A172 (cell line): ENCODE measurements at regions not wholly inside any gene's neighbourhood (a gene's known extent, or its start where the extent isn't known, plus 50 kb on each side); places are given as distances from the start of the nearest gene placed in this dataset.

Source experiments
- DNase-seq: peaks from one replicate; pipeline ENCODE4 v3.0.0-alpha.2; 2015; ENCODE audit warnings: low spot score

DNA sequence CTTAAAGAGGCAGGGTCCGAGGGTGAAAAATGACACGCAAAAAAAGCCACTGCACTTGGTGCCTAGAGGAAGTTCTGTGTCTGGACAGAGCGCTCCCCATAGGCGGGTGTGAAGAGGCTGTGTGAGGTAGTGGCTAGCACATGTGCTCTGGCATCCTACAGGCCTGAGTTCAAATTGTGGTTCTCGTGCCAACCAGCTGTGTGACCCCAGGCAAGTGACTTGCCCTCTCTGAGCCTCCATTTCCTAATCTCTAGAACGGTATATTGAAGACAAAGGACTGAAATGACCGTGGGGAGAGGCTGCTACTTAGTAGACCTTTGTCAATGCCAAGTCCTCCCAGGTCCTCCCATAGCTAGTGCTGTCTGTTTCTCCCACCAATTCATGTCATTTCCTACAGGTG, 79.1 kb upstream of the MYL10 start:
- no peak for DNase-seq

DNA sequence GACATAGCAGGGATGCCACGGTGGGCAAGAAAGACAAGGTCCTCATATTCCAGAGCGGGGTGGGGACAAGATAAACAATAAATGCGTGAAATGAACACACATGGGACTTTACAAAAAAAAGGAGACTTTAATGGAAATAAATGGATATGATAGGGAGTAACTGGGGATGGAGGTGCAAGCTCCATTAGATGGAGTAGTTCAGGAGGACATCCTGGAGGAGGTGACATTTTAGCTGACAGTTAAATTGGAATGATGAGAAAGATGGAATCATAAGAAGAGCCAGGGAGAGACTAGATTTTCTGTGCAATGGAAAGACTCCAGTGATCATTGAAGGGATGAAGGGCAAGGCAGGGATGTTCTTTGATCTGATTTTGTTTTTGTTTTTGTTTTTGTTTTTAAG, 83.6 kb upstream of the MYL10 start:
- DNase-seq, result no peak

DNA sequence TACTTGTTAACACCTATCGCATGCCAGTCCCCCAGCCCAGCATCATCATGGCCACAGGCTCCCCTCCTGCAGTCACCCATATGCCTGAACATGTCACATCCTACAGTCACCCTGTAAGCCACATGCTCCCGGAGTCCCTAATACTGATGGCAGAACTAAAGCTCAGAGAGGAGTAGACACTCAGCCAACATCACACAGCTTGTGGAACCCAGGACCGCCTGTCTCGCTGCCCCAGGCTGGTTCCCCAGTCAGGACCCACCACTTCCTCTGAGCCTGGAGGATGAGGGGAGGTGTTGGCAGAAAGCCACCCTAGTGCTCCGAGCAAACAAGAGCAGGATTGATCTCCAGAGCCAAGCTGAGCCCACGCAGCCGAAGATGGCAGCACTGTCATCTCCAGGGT, 85.0 kb upstream of the MYL10 start:
- no peak for DNase-seq

DNA sequence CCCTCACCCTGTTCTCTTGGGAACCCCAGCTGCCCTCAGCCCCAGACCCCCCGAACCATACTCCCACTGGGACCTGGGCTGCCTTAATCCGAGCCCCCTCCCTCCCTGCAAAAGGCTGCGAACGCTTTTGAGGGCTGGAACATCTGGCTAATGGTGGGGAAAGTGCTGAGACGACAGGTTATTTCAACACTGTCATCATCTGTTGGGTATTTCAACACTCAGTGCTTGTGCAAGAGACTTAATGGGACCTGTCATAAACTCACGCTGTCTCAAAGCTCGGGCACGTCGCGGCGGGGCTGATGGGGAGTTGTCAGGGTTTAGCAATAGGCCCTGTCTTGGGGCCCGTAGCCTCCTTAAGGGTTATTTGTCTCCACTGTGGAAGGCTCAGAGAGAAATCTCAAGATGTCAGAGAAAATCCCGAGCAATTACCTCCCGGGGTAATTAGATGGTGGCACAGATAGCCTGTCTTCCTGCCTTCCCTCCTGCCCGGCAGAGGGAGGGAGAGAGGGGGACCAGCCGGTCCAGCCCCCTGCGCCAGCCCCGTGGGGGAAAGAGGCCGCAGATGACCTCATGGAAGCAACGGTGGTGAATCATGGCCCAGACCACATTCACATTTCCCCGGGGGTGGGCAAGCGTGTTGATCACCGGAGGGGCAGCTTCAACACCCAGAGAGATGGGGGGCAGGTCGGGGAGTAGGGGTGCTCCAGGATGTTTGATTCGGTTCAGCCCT, 88.7 kb upstream of the MYL10 start:
- peak; percentile 91 for DNase-seq

DNA sequence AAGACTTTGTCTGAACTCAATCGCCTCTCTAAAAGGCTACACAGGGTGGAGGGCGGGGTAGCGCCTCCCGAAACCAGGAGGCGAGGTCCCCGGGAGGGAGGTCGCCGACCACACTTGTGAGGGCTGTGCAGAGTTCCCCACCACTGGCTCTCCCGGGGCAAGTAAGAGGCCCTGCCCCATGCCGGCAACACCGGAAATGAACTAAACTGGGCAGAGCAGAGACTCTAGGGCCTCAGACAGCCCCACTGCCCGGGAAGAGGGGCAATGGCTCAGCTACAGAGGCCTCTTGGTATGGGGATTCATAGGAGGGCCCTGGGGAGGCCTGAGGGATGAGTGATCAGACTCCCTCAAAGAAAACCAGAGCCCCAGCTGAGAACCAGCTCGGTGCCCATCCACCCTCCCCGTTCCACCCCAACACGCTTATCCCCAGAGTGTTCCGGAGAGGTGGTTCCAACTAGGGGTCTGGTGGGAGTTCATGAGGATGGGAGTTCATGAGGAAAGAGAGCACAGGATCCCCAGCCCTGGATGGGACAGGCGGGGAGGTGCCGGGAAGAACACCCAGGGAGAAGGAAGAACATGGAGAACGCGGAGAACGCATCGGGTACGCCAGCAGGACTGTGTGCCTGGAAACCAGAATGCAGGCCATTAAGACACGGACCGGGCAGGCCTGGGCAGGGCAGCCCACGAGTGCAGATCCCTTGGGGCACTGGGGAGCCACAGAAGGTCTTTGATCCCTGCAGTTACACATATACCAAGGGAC, 89.4 kb upstream of the MYL10 start:
- peak; percentile 67 for DNase-seq

DNA sequence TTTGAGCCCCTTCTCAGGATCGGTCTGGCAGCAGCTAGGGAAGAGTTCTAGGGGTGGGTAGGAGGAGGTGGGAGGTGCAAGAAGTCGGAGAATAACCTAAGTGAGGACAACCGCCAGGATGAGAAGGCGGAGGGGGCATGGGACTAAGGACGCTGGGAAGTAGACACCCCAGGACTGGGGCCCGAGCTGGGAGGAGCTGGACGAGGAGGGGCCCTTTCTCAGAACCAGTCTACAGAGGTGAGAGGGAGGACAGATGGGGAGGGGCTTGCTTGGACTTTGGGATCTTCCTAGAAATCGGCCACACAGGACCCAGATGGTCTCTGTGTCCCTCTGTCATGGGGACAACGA, 90.0 kb upstream of the MYL10 start:
- DNase-seq, result no peak

DNA sequence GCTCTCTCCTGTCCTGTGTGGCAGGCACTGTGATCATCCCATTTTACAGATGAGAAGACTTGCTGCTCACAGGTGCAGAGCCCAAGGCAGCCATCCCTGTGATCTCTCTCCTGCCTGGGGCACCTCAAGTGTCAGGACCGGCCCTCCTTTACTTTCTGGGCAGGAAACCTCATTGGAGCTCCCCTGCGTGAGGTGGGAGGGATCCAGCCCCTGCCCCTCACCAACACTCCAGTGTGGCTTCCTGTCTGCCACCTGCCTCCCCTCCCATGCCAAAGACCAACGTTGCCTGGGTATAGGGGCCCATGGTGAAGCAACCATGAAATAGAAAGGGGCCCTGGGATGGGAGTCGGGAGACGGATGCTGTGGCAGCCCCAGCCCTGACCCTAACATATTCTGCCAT, 91.2 kb upstream of the MYL10 start:
- no peak for DNase-seq

DNA sequence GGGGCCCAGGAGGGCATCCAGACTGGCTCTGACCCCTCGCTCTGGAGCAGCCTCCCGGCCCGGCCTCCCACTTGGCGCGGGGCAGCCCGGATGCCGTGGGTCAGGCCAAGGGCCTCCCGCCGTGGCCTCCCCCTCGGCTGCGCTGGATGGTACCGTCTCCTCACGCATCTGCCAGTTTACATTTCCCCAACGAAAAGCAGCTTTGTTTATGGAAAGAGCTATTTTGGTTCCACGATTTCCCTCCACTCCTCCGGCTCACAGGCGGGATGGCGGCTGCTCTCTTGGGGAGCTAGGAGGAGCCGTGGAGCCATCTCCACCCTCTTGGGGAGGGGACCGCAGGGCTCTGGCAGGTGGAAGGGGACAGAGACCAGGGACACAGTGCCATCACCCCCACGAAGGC, 93.2 kb upstream of the MYL10 start:
- no peak for DNase-seq

DNA sequence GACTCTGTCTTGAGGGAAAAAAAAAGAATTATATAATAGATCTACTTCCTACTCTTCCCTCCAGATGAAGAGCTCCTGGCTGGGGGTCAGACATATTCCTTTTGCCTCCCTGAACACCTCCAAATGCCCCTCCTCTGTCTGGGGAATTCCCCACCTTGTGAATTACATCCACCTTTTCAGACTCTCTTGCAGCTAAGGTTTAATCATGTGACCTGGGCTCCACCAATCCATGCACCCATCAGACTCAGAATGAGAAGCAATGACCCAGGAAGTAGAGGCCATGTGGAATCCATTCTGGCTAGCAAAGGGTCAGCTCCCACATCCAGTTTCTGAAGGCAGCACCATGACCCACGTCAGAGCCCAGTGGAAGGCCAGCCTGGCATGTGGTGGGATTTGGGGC, 93.6 kb upstream of the CUX1 start:
- no peak for DNase-seq

DNA sequence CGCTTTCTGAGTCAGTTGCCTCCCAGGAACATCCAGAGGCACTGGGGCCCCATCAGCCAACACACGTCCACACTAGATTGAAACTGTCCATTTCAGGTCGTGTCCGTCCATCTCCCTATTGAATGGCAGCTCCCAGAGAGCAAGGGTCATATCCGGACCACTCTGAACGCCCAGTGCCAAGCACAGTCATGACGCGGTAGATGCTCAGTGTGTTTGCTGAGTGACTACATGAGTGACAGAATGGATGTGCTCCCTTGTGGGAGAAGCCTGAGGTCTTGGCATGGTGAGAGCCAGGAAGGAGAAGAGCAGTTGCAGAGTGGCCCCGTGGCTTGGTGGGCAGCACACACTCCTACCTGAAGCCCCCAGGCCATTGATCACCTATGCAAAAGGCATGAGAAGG, 92.5 kb upstream of the CUX1 start:
- DNase-seq, result no peak

DNA sequence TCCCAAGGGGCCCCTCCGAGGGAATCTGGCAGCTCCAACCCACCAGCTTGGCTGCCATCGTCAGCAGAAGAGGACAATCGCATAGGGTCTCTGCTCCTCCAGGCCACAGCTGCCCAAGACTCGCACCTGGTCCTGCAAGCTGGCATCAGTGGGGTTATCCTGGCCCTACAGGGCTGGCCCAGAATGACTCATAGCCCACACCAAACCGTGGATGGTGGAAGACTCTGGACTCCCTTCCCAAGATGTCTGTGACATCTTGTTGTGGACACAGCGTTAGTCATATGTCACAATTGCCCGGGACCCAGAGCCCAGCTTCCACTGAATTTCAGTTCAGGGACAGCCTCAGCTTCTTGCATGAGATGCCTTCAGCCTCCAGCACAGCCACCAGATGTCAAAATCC, 91.5 kb upstream of the CUX1 start:
- no peak for DNase-seq

DNA sequence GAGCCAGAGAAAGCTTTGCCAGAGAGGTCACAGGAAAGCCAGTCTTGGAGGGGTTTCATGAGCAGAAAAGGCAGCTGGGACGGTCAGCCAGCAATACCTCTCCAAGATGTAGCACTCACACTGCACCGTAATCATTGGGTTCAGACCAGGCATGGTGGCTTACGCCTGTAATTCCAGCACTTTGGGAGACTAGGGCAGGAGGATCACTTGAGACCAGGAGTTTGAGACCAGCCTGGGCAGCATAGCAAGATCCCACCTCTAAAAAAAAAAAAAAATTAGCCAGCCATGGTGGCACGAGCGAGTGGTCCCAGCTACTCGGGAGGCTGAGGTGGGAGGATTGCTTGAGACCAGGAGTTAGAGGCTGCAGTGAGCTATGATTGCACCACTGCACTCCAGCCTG, 90.2 kb upstream of the CUX1 start:
- no peak for DNase-seq

DNA sequence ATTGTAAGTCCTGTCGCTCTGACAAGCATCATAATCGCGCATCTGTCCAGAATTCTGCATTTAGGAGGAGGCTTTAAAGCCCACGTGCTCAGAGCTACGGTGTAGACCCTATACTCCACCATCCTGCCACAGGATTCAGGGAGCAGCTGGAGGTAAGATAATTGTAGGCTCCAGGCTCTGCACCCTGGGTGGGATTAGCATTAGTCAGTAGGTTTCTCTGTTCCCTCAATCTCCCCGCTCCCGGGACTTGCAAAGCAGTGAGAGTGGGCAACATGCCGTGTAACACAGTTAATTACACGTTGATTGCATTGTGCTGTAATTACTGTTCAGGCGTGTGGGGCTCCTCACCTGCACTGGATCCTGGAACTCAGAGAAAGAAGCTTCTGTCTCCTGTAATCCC, 89.3 kb upstream of the CUX1 start:
- no peak for DNase-seq

DNA sequence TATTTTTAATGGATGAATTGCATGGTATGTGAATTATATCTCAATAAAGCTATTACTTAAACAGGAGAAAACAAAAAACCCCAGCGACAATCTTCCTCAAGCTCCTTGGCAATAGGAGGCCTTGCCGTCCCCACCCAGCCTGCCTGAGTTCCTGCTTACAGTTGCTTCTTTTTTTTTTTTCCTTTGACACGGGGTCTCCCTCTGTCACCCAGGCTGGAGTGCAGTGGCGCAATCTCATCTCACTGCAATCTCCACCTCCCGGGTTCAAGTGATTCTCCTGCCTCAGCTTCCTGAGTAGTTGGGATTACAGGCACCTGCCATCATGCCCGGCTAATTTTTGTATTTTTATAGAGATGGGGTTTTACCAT, 88.6 kb upstream of the CUX1 start:
- peak; percentile 55 for DNase-seq

DNA sequence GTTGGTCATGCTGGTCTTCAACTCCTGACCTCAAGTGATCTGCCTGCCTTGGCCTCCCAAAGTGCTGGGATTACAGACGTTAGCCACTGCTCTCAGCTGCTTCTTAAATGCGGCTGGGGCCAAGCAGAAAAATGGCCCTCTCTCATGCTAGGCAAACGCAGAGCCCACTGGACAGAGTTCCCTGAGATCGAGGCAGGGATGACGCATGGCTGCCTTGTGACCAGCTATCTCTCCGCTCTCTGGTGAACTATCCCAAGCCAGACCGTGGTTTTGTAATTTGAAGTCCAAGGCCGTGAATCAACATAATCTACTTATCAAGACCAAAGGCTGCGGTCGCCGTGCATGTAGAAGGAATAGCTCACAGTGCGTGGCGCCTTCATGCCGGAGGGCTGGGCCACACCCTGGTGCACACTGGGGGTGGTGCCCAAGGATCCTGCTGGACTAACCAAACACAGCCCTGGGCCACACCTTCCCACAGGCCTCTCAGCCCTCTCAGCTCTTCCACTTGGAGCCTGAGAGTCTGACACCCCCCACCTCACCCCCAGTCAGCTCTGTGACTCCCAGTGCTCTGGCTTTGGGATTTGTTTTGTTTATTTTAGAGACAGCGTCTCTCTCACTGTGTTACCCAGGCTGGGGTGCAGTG, 88.1 kb upstream of the CUX1 start:
- DNase-seq, result peak; percentile 100

DNA sequence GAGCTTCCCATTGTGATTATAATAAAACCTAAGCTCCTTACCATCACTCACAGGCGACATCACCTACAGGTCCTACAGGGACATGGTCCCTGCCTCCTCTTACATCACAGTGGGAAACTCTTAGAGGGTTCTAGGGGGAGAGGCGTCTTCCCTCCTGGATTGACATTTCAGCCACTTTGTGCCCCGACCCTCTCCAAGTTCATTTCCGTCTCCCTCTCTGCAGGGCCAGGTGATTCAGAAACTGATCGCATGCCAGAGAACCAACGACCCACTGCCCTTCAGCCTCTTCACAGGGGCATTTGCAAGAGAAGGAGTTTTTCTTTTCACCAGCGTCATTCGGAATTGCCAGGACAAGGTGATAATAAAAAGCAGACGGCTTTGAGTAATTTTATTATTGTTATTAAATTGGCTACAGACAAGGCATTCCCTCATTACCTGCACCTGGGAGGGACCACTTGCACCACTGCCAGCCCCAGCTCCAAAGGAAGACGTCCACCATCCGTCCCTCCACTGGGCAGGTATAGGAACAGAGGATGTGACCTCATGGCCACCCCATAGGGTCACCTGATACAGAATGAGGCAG, 85.8 kb upstream of the CUX1 start:
- no peak for DNase-seq

DNA sequence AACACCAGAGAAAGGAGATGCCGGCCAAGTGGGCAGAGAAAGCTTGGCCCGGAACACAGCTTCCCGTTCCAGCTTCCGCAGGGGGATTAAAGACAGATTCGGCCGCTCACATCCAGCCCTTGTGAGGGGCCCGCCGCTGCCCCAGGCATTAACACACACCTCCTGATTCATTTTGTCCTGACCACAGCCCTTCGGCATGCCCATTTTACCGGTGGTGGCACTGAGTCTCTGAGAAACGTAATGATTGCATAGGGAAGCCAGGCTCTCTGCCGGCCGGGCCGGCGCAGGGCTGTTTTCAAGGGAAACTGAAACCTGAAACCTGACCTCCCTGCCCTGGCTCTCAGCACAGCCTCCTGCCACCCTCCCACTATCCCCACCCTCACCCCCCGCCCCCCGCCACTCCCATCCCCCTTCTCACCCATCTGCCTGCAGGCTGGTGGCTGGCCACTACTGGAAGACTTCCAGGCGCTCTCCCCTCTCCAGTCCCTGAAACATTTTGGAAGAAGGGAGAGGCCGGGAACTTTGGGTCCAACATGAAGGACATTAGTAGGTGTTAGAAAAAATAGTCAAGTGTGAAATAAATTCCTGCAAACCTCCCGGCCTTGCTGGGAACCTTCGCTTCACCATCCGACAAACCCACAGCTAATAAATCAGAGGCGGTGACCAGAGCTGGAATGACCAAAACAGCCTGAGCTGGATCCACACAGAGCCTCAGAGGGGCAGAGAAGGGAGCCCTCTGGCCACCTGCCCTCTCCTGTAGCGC, 83.5 kb upstream of the CUX1 start:
- DNase-seq, result peak; percentile 81

DNA sequence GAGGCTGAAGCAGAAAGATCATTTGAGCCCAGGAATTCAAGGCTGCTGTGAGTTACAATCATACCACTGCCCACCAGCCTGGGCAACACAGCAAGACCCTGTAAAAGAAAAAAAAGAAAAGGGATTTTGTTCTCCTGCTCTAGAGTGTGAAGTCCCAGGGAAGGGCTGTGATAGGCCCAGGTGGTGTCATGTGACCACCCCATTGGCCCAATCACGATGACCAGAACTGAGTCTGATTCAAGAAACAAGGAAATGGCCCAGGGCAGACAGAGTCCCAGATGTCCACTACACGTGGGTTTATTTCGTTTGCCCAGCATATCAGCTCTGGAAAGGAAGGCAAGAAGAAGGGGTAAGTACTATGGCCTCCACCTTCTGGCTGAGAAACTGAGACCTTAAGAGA, 81.3 kb upstream of the CUX1 start:
- no peak for DNase-seq

DNA sequence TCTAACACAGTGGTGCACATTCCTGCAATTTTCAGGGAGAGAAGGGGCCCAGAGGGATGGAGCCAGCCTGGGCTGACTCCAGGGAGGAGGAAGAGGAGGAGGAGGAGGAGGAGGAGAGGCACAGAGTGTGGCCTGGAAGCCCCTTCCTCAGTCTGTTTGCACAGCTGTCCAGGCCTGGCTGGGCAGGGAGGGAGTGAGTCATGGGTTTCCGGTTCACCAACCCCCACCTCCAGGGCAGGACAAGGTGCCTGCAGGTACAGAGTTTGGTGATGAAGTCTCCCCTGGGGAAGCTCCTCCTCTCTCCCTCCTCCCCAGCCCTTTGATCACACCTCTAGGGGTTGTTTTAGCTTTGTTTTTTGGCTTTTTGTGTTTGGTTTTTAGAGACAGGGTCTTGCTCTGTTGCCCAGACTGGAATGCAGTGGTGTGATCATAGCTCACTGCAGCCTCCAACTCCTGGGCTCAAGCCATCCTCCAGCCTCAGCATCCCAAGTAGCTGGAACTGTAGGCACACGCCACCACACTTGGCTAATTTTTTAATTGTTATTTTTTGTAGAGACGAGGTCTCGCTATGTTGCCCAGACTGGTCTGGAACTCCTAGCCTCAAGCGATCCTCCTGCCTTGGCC, 77.5 kb upstream of the CUX1 start:
- peak; percentile 36 for DNase-seq

DNA sequence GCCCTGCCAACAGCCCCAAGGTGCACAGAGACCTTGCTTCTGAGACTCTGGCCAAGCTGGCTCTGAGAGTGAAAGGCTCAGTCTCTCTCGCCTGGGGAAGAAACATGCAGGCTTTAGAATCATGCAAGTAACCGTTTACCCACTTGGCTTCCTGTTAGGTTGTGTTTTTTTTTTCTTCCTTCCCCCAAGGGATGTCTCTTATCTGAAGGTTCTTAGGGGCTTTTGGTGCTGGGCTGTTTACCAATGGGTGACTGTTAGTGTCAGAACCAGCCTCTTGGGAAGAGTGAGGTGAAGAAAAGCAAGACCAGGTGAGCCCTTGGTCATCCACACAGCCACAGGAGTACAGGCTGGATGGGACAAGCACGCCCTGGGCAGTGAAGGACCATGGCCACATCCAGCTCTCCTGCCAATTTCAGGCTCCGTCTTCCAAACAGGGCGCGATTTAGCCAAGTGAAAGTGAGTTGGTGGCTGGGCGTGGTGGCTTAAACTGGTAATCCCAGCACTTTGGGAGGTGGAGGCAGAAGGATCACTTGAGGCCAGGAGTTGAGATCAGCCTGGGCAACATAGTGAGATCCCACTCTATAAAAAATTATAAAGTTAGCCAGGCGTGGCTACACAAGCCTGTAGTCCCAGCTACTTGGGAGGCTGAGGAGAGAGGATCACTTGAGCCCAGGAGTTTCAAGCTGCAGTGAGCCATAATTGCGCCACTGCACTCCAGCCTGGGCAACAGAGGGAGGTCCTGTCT, 76.3 kb upstream of the CUX1 start:
- DNase-seq, result no peak
